ENCODE measurements at regions not wholly inside any gene's neighbourhood (a gene's known extent, or its start where the extent isn't known, plus 50 kb on each side); places are given as distances from the start of the nearest gene placed in this dataset.

DNA sequence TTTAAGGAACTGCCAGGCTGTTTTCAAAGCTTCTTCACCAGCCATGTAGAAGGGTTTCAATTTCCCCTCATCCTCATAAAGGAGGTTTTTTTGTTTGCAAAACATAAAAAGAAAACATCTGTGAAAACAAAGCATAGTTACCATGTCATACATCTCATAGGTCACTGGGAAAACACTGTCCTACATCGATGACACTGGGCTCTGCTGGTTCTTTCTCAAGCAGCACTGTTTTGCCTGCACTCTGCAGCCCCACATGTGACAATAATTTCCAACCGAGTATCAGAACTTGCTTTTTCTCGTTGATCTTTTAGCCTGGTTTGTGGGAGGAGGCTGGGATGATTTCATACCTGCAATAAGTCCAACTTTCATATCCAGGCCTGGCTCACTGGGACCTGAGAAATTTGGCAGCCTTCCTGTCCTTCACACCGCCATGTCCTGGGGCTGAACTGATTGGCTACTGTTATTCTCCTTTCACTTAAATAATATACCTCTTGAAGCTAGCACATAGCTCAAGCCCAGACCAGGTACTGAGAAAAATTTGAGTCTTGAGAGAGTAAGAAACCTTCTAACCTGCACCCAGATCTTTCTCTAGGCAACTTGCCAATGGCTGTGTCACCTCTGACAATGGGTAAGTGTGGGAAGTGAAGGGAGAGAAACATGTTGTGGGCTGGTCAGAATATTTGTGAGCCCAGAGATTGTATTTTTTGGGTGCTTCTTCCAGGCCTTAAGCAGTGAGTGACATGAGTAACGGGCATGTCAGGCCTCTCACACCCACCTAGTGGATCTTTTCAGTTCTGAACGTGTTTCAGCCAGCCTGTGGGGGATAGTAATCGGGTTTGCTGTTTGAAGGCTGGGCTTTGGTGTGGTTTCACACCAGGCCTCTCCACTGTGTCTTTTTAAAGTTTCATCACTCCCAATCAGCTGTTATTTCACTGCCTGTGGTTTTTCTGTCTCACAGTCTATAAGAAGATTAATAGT, 502.8 kb downstream of the NTRK2 start:
- TF ChIP-seq, protein P1, sequence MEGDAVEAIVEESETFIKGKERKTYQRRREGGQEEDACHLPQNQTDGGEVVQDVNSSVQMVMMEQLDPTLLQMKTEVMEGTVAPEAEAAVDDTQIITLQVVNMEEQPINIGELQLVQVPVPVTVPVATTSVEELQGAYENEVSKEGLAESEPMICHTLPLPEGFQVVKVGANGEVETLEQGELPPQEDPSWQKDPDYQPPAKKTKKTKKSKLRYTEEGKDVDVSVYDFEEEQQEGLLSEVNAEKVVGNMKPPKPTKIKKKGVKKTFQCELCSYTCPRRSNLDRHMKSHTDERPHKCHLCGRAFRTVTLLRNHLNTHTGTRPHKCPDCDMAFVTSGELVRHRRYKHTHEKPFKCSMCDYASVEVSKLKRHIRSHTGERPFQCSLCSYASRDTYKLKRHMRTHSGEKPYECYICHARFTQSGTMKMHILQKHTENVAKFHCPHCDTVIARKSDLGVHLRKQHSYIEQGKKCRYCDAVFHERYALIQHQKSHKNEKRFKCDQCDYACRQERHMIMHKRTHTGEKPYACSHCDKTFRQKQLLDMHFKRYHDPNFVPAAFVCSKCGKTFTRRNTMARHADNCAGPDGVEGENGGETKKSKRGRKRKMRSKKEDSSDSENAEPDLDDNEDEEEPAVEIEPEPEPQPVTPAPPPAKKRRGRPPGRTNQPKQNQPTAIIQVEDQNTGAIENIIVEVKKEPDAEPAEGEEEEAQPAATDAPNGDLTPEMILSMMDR (conservative IDR thresholded peaks at IDR 0.05; ENCODE audit: low read length): no peak
- TF ChIP-seq EZH2phosphoT487 (IDR thresholded peaks at IDR 0.05; ENCODE audit: borderline replicate concordance, low read depth, low read length): no peak
